Kidney epithelial cell (primary cell): ENCODE measurements at regions not wholly inside any gene's neighbourhood (a gene's known extent, or its start where the extent isn't known, plus 50 kb on each side); places are given as distances from the start of the nearest gene placed in this dataset.

Experiments used
- DNase-seq: peaks from one replicate; pipeline ENCODE4 v3.0.0-alpha.2; 2010; ENCODE audit warnings: low read depth
- H3K27me3 ChIP-seq: 2 replicates; pipeline ENCODE4 v1.6.0; 2011; ENCODE audit warnings: low read length; ENCODE audit not compliant: control insufficient read depth, insufficient read depth
- H3K36me3 ChIP-seq: 2 replicates; pipeline ENCODE4 v1.5.1; 2011; ENCODE audit warnings: low read length; ENCODE audit not compliant: control insufficient read depth, insufficient read depth
- H3K4me3 ChIP-seq: 2 replicates; pipeline ENCODE4 v1.5.1; 2011; ENCODE audit warnings: low read depth, mild to moderate bottlenecking, control low read depth, low read length
- TF ChIP-seq, protein P1 (sequence below): IDR thresholded peaks from 2 replicates; pipeline ENCODE4 v1.5.1; 2011; ENCODE audit warnings: mild to moderate bottlenecking, moderate library complexity, low read length, control low read depth, inconsistent platforms; ENCODE audit not compliant: insufficient read depth, poor library complexity, severe bottlenecking

DNA sequence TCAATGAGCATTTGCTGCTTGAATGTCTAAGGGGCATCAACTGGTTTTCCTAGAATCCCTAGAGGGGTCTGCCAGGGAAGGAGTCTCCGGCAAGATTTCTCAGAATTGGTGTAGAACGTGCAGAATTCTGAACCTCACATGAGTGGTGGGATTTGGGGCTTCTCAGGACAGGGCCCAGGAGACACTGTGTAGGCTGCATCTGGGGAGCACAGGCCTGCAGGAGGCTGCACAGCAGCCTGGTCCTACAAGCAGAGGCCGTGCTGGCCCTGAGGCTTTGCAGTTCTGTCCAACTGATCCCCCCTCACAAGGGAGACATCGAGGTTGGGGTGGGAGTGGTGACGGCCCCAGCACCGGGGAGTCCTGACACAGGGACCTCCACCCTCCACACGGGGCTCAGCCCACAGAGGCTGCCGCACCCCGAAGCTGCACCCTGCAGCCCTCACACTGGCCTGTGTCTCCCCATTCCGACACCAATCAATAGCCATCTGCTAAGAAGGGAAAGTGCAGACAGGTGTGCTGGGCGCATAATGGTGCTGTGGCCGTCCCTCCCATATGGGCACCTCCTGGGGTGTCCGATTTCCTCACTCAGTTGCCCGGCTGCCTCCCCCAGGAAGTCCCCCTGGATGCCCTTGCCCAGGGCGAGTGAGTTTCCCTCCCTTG, 688.1 kb downstream of the BRD1 start:
- DNase-seq, result no peak
- Histone ChIP-seq H3K36me3 (no peaks in the 10 kb centered on the region), H3K27me3 (no peaks in the 10 kb centered on the region), H3K4me3 (no peak overlapping the region)
- TF ChIP-seq, protein P1, sequence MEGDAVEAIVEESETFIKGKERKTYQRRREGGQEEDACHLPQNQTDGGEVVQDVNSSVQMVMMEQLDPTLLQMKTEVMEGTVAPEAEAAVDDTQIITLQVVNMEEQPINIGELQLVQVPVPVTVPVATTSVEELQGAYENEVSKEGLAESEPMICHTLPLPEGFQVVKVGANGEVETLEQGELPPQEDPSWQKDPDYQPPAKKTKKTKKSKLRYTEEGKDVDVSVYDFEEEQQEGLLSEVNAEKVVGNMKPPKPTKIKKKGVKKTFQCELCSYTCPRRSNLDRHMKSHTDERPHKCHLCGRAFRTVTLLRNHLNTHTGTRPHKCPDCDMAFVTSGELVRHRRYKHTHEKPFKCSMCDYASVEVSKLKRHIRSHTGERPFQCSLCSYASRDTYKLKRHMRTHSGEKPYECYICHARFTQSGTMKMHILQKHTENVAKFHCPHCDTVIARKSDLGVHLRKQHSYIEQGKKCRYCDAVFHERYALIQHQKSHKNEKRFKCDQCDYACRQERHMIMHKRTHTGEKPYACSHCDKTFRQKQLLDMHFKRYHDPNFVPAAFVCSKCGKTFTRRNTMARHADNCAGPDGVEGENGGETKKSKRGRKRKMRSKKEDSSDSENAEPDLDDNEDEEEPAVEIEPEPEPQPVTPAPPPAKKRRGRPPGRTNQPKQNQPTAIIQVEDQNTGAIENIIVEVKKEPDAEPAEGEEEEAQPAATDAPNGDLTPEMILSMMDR, result no peak

DNA sequence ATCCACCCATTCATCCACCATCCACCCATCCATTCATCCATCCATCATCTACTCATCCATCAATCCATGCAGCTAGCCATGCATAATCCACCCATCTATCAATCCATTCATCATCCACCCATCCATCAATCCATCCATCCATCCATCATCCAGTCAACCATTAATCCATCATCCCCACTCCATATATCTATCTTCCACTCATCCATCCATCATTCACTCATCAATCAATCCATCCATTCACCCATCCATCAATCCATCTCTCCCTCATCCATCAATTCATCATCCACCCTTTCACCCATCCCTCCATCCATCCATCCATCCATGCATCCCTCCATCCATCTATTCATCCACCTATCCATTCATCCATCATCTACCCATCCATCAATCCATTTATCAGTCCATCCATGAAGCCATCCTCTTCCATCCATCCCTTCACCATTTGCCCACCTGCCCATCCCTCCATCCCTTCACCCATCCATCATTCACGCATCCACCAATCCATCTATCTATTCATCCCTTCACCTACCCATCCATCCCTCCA, 689.4 kb downstream of the BRD1 start:
- DNase-seq, result no peak
- H3K27me3 ChIP-seq, result no peaks in the 10 kb centered on the region
- TF ChIP-seq, protein P1, result no peak
- no peaks in the 10 kb centered on the region for H3K36me3 ChIP-seq
- H3K4me3 ChIP-seq, result no peak overlapping the region

DNA sequence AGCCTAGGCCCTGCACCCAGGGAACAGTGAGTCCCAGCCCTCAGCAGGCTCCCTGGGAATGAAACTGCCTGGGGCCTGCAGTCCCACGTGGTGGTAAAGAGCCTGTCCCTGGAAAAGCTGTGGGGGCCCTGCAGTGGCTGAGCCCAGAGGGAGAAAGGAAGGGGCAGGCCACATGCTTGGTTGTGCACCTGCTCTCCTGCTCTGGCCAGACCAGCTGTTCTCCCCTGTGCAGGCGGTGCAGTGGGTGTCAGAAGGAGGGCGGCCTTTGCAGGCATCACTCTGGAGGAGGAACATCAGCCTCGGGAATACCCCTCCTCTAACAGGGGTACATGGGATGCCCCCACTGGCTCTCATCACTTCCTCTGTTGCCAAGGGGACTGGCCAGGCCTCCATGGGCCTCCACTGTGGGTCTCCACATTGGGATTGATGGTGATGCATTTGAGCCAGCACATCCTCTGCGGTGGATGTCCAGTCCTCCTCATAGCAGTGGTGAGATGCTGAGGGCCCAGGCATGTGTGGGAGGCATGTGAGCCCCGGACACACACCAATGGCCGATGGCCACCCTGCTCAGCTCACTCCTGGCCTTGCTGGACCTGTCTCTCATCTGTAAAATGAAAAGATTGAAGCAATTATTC, 690.4 kb downstream of the BRD1 start:
- Histone ChIP-seq H3K36me3 (no peaks in the 10 kb centered on the region), H3K4me3 (no peak overlapping the region), H3K27me3 (no peaks in the 10 kb centered on the region)
- TF ChIP-seq, protein P1, result no peak
- DNase-seq, result no peak

DNA sequence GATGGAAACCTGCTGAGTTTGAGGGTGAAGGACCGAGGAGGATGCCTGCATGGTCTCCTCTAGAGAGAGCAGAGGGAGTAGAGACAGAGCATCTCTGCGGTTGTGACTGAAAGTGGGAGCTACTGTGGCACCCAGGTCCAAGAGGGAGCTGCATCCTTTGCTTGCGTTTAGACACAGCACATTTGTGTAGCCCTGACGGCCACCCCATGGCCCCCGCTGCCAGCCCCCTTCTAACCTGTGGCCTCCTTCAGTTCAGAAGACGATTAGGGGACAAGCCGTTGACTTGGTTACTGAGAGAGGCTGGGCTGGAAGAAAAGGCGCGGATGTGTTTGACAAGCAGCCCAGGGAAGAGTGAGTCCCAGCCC, 690.9 kb downstream of the BRD1 start:
- H3K27me3 ChIP-seq, result no peaks in the 10 kb centered on the region
- no peaks in the 10 kb centered on the region for H3K36me3 ChIP-seq
- no peak for DNase-seq
- TF ChIP-seq, protein P1, result no peak
- no peak overlapping the region for H3K4me3 ChIP-seq

DNA sequence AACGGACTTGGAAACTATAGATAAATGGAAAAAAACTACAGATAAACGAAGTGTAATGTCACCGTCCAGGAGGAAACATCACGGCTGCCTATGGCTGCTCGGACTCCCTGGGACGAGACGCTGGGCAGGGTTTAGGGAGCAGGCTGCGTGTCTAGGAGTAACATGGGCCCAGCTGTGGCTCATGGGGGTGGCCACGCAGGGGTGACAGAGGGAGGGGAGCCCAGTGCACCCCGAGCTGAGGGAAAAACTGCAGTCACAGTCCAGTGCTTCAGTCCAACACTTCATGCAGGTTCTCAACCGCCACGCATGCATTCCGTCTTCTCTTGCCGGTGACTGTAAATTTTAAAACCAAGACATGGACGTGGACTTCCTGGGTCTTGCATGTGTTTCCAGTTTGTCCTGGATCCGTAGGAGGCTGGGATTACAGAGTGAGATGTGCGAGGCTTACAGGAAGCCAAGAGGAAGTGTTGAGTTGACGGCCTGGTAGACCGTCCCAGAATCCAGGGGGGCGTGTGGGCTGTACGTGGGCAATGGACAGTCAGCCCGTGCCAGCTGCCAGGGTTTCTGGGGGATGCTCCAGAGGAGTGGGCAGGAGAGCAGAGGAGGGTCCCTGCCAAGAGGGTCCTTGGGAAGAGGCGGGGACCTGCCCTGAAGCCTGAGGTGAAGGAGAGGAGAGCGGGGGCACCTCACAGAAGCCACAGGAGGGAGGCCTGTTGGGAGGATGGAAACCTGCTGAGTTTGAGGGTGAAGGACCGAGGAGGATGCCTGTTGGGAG, 691.4 kb downstream of the BRD1 start:
- Histone ChIP-seq H3K27me3 (no peaks in the 10 kb centered on the region), H3K36me3 (no peaks in the 10 kb centered on the region), H3K4me3 (no peak overlapping the region)
- DNase-seq, result no peak
- TF ChIP-seq, protein P1, result no peak
